Hepatic stellate cell (primary cell): ENCODE measurements at regions not wholly inside any gene's neighbourhood (a gene's known extent, or its start where the extent isn't known, plus 50 kb on each side); places are given as distances from the start of the nearest gene placed in this dataset.
"Not testable (repeated sequence)": the region's sequence is repeated elsewhere in the genome, so short reads cannot be mapped to it uniquely, and the experiment has no call there.

ENCODE experiments used
- DNase-seq: peaks from one replicate; pipeline ENCODE4 v3.0.0; 2011; ENCODE audit warnings: low spot score

- no peak for DNase-seq
Measured at GRCh38 chr11:69572233-69572860, 68.6 kb upstream of the CCND1 start.

DNA sequence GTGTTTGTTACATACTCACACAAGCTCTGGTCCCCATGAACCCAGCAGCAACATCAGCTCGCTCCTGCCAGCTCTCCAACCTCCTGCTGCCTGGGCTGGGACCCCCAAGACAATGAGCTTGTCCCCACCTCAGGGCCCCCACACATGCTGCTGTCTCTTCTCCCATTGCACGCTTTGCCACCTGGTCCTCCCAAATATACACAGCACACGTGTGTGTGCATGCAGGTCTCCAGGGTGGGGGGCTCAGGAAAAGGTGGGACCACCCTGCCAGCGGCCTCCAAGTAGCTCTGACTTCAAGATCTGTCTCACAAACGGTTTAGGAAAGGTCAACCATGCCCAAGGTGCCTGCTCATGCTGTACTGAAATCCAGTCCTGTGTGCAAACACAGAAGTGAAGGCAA, 68.1 kb upstream of the CCND1 start:
- no peak for DNase-seq

- DNase-seq, result no peak
Measured at GRCh38 chr11:69573761-69574607, 67.0 kb upstream of the CCND1 start.

GRCh38 chr11:69574608-69575255, 66.2 kb upstream of the CCND1 start:
- no peak for DNase-seq

DNA sequence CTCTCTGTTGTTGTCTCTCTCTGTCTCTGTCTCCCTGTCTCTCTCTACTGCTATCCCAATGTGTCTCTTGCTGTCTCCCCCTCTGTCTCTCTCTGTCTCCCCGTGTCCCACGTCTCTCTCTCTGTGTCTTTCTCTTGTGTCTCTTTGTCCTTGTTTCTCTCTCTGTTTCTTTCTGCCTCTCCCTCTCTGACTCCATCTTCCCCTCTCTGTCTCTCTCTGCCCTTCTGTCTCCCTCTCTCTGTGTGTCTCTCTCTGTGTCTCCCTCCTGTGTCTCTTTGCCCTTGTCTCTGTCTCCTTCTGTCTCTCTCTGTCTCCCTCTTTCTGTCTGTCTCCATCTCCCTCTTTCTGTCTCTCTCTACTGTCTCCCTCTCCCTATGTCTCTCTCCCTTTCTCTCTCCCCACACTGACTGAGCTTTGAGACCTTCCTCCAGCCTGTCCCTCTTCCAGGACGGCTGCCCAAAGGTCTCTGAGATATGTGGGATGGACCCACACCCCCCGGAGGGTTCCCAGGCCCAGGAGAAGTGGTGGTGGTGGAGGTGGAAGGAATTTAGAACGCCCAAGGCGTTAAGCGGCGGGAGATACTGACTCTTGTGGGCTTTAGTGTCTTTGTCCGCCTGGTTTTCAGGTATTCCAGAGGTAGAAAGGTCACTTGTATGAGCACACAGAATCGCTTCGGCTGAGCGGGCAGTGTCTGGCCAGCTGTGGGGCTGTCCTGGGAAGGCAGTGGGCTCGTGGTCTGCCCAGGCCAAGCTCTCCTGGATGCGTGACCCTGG, 65.5 kb upstream of the CCND1 start:
- no peak for DNase-seq

- no peak for DNase-seq
Measured at GRCh38 chr11:69576069-69576782, 64.7 kb upstream of the CCND1 start.

GRCh38 chr11:69578167-69578566, 62.8 kb upstream of the CCND1 start:
- no peak for DNase-seq

- no peak for DNase-seq
Measured at GRCh38 chr11:69580529-69580928, 60.4 kb upstream of the CCND1 start.

DNA sequence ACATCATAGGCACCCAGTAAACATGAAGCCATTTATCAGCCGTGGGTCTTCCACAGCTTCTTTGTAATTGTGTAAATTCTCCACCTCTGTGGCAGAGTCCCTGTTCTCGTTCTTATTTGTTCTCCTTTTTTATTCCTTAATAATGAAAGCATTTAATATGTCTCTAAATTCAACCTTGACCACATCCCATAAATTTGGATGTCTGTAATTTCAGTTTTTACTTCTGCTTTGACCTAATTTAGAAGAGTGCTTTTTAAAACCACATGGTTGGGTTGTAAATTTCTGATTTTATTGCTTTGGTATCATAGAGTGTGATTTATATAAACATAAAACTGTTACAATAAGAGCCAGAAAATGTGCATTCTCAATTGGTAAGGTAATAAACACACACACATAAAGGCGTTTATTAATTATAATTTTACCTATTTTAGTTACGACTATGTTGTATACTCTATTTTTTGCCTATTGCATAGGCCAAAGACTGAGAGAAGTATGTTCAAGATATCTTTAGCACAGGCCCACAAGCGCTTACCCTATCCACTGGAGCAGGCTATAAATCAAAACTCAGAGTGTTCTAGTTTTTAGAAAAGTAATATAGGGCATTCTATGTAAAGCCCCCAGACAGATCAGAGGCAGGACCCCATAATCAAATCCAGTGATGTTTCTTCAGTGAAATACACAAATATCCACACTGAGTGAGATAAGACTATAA, 58.0 kb upstream of the CCND1 start:
- DNase-seq, result no peak

DNA sequence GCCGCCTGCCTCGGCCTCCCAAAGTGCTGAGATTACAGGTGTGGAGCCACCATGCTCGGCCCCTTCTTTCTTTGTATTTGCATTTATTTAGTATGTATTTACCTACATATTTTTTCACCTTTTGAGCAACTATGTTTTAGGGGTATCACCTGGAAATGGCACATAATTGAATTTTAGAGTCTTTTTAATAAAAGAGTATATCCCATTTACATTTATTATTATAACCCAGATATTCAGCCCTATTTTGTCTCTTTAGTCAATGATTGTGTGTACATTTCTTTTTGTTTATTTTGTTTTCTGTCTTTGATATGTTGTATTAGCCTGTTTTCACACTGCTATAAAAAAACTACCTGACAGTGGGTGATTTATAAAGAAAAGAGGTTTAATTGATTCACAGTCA, 56.8 kb upstream of the CCND1 start:
- no peak for DNase-seq

- DNase-seq, result no peak
Measured at GRCh38 chr11:69585385-69585784, 55.6 kb upstream of the CCND1 start.

DNA sequence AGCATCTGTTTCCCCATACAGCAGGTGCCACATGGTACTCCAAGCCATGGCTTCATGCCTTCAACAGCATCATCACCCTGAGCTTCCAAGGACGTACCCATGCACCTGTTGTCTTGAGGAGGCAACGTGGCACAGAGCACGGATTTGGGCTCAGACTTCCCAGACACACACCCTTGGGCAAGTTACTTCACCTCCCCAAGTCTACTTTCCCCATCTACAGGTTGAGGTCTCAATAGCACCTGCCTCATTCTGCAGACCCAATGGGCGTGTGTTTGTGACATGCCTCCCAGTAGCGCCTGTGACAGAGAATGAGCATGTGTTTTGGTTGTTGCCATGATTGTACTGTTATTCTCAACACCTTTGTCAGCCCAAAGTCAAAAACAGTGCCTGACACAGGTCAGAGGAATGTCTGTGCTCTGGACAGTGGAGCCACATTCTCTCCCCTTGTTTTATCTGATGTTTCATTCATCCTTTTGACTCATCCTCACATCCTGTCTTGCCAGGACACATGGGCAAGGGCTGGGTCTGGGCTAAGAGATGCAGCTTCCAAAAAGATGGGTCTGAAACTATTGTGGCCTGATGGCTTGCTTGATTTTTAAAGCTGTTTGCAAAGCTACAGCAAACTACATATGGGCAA, 53.4 kb upstream of the CCND1 start:
- DNase-seq, result peak; percentile 77

- DNase-seq, result peak; percentile 69
Measured at GRCh38 chr11:69588270-69588669, 52.7 kb upstream of the CCND1 start.

DNA sequence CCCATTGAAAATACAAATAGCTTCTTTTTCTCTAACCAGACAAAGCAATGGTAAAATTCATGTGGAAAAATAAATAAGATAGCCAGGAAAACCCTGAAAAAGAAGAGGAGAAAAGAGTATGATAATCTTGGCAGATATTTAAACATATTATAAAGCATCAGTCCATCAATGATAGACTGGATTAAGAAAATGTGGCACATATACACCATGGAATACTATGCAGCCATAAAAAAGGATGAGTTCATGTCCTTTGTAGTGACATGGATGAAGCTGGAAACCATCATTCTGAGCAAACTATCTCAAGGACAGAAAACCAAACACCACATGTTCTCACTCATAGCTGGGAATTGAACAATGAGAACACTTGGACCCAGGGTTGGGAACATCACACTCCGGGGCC, 50.9 kb upstream of the CCND1 start:
- not testable (repeated sequence) for DNase-seq
